HCEC 1CT (cell line): ENCODE measurements at regions not wholly inside any gene's neighbourhood (a gene's known extent, or its start where the extent isn't known, plus 50 kb on each side); places are given as distances from the start of the nearest gene placed in this dataset.
"Not testable (repeated sequence)": the region's sequence is repeated elsewhere in the genome, so short reads cannot be mapped to it uniquely, and the experiment has no call there.

Experiments used
- DNase-seq: peaks from one replicate; pipeline ENCODE4 v3.0.0-alpha.2; 2017

DNA sequence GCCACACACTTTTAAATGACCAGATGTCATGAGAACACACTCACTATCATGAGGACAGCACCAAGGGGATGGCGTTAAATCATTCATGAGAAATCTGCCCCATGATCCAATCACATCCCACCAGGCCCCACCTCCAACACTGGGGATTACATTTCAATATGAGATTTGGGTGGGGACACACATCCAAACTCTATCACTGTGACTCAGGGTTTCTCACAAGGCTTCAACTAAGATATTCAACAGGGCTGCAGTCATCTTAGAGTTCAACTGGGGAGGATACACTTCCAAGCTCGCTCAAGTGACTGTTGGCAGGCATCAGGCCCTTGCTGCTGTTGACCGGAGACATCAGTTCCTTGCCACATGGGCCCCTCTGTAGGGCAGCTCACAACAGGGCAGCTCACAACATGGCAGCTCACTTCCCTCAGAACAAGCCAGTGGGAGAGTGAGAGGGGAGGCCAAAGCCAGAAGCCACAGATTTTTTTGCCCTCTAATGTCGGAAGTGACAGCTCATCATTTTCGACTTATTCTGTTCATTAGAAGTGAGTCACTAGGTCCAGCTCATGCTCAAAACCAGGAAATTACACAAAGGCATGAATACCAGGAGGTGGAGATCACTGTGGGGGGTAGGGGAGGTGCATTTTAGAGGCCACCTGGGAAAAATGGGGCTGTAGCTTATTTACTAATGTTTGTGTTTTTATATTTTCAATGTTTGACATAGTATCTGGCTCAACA is 50.8 kb upstream of the PTHLH start:
- DNase-seq: peak; percentile 96

DNA sequence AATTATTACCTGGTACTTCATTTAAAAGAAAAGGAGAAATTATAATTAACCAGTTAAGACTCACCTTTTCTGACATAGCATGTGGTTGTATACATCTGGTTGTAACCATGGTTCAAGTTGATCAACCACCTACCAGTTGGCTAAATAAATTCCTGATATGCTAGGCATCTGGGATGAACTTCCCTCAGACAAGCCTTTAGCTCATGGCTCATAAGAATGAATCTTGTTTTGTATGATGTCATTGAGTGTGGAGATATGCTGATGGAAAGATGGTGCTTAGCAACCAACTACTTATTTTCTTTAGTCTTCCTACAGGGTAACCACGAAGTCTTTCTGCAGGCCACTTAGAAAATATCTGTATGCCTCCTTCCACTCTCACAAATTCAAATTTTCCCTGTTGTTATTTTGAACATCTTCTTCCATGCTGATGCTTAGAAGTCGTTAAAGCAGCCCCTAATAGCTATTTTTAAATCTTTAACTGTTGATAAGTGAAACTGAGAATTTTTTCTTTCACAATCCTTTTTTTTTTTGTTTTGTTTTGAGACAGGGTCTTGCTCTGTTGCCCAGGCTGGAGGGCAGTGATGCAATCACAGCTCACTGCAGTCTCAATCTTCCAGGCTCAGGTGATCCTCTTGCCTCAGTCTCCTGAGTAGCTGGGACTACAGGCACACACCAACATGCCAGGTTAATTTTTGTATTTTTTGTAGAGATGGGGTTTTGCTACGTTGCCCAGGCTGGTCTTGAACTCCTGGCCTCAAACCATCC is 51.9 kb upstream of the PTHLH start:
- DNase-seq: peak; percentile 74

DNA sequence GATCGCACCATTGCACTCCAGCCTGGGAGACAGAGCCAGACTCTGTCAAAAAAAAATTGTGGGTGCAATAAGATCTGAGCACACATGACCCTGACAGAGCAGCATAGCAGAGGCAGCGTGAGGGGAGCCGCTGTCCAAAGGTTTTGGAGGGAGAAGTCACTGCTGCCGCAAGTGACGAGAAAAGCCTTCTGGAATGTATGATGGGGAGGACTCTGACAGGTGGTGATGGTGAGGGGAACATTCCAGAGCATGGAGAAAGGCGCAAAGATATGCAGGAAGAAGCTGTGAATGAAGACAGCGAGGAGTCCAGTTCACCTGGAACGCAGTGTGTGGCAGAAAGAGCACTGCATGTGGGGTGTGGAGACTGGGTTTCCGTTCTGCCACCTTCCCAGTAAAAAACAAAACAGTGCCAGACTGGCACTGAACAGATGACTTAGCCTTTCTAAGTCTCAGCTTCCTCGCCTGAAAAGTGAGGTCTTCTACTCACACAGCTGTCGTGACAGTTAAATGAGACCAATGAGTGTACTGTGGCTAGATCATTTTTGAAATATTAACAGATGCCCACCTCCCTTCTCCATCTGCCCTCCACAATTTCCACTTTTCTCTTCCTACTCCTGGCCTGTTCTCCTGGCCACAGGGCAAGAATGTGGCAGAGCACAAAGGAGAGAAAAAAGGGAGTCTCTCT is 53.4 kb upstream of the PTHLH start:
- no peak for DNase-seq

DNA sequence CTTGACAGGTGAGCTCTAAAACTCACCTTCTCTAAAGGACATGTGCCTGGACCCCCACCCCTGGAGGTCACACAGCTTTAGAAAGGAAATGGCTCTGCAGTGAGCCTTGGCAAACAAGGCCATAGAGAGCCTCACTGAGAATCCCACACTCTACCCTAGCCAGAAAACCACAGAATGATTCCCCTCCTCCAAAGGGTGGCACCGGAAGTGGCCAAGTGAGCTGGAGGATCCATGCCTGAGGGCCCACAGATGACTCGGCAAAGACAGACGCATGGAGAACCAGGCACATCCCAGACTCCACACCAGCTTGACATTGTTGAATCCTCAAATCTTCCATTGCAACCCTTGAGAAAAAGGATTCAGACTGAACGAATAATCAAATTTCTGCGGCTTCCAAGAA is 54.2 kb upstream of the PTHLH start:
- DNase-seq: no peak

DNA sequence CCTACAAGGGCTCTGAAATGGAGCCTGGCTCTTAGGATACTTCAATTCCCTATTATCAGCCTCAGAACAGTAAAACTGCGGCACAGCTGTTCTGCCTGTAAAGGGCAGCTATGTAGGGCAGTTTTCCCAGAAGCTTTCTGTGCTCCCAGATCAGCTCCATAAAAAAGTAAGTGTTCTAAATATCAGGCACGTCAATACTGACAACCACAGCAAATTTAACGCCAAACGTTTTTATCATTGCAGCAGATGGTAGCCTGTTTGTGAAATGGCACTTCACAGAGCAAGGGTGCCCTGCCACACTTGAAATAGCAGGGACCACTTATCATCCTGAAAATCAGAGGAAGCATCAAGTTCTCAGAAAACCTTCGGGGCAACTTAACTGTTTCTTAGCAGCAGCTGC is 54.8 kb upstream of the PTHLH start:
- no peak for DNase-seq

DNA sequence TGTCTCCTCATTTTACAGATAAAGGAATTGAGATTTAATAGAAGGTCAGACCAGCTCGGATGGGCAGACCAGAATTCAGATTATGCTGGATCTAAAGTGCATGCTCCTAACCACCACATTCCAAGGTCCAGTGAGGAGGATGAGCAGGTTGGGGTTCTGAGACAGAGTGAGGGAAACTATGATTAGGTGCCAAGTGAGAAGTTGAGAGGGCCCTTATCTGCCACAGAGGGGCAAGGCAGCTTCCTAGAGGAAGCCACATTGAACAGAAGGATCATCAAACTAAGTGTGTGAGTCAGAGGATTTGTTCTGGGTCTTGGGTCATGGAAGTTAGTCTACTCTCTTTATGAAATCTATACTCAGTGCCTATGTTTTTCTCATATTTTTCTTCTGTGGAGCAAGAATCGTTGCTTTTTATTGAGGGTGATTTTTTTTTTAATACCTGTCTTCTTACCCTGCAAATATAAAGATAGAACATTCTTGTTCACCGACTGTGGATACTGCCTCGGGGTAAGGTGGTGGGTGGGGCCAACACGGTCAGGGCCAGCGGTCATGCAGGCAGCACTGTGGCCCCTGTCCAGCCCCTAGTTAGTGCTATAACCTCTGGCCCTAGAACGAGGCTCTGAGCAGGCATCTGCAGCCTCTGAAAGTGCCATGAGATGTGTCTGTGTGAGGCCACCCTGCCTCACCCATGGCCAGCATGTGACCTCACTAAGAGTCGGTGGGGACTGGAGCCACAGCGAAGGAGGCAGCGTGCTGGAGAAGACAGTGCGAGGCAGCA is 55.6 kb upstream of the PTHLH start:
- peak; percentile 30 for DNase-seq

DNA sequence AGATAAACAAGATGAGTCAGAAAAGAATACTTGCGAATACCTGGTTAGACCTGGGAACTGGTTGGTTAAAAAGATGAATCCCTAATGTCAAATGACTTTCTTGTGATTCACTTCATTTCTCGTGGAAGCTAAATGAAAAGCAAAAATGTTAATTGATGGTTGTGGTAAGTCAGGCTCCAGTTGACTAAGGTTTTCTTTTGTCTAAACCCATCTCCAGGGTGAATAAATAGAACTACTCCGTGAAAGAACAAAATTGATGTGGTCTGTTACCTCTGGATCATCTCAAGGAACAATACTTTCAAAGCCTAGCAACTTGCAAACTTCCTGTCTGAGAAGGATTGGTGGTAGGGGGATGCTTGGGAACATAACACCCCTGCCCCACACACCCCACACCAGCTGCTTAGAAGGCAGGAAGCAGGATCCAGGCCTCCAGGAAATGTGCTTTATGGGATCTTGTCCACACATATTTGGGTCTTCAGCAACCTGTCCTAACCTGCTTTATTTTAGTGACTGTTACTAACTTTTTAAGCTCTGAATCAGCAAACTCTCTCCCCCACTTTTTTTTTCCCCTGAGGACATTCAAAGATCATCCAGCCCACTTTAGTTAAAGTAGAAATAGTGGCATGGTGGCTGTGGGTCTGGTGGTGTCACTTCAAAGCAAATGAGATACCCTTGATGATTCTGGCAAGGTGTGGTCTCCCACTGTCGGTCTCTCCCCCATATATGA is 60.4 kb upstream of the PTHLH start:
- DNase-seq: no peak

DNA sequence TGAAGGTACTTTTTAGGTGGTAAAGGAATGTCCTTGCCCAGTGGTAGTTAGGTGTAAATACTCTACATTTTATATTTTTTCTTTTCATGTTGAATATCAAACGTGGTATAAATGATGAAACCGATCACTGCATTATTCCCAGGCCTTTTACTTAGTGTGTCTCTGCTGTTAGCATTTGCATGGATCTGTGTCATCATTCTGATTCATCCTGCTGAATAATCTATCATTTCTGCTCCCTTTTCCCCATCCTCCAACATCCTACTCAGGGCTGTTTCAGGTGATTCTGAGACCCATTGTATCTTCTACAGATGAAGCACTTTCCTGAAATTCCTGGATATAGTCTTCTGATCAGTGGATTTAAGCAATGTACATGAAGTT is 61.0 kb upstream of the PTHLH start:
- peak; percentile 65 for DNase-seq

DNA sequence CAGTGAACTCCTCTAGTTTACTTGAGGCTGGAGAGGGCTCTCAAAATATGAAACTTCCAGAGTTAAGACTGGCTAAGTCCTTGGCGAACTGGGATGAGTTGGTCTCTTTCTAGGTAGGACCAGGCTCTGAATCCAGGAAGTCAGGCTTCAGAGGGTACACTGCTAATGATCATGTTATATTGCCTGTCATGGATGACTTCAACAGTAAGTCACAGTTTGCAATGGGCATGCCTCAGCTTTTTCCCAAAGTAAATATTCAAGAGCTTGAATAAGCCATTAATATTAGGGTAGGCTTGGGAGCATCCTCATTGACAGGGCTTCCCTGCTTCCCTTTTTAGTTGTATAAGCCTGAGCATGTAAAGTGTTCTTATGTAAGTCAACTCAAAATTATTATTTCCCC is 61.7 kb upstream of the PTHLH start:
- no peak for DNase-seq

DNA sequence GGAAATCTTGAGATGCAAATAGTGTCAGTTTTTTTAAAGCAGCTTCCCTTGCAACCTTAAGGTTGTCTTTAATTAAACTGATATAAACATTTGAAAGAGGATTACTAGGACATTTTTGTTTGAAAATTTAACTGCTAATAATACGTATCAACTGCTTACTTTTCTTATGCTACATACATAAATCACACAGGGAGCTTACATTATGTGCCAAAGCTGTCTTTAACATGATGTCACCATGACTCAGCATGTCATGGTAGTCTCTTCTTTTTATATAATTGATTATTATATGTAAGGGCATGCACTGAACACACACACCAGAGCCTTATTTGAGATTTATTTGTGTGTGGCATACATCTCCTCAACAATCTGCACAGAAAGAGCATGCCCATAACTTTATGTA is 63.0 kb upstream of the PTHLH start:
- DNase-seq: peak; percentile 76

DNA sequence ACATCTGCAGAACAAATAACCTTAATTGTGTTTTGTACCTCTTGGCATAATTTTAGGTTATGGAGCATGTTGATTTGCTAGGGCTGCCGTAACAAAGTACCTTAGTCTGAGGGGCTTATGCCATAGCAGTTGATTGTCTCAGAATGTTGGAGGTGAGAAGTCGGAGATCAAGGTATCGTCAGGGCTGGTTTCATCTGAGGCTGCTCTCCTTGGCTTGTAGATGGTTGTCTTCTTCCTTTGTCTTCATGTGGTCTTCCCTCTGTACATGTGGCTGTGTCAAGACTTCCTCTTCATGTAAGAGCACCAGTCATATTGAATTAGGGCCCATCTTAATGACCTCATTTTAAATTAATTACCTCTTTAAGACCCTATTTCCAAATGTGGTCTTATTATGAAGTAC is 64.4 kb upstream of the PTHLH start:
- no peak for DNase-seq

DNA sequence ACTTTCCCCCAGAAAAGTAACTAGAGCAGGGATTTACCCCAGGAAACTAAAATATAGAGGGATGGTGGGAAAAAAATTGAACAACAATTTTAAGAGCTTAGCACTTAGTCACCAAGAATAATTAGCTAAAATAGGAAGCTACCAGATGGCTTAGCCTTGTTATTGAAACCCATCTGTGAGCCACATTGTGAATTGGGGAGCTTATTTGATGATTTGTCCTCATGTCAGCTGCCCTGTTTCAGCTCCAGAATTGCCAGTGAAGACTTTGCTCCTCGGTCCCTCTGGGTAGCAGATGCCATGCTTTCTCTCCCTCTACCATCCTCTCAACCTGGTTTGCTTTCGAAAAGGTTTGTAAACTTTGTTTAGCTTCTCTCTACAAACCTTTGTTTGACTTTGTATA is 67.7 kb upstream of the PTHLH start:
- DNase-seq: no peak

DNA sequence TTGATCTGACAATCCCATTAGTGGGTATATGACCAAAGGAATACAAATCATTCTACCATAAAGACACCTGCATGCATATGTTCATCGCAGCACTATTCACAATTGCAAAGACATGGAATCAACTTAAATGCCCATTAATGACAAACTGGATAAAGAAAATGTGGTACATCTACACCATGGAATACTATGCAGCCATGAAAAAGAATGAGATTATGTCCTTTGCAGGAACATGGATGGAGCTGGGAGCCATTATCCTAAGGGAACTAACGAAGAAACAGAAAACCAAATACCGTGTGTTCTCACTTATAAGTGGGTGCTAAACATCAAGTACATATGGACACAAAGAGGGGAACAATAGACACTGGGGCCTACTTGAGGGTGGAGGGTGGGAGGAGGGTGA is 74.1 kb upstream of the PTHLH start:
- not testable (repeated sequence) for DNase-seq

DNA sequence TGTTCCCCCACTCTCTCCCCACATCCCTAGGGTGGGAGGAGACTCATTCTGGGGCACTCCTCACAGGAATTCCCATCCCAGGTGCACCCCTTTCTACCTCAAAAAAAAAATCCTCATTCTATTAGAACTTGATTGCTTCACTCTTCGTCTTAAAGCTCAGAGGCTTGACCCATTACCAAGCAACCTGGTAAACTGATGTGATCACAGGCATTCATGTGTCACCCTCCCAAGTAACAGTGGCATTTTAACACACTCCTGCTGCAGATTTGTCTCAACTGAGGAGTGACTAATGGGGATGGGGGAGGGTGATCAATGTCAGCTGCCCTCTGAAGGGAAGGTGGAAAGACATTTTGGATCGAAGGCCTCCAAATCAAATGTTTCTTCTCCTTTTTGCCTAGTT is 78.1 kb upstream of the PTHLH start:
- DNase-seq: no peak

DNA sequence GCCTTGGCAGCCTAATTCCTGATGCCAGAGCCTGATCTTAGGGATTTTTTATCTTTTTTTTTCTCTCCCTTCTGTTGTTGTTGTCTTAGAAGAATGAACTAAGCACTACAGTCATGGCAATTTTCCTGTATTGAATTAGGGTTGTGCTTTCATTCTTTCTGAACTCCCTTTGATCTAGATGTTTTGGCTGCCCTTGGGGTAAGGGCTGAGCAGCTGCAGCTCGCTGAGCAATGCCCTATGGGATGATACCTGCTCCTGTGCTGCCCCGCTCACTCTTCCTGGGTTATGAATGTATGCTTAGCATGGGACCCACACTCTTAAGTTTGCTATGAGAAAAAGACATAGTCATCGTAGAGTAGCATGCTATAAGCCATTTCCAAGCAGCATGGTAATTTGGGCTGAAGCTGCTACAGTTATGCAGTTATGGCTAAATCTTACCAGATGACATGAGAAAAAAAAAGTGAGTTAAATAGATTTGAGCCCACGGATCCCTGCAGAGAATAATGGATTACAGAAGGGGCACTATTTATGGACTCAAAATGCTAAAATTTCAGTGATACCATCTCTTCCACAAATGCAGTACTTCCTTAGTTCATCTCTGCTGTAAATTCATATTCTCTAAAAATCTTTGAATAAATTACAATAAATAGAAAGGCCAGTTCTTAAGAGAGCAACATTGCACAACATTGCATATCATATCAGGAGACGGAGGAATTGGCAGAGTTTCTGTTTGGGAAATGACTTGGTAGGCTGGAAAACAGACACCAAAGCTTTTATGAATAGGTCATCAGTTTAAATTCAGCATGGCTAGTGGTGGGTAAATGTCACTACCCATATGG is 79.2 kb upstream of the PTHLH start:
- no peak for DNase-seq

DNA sequence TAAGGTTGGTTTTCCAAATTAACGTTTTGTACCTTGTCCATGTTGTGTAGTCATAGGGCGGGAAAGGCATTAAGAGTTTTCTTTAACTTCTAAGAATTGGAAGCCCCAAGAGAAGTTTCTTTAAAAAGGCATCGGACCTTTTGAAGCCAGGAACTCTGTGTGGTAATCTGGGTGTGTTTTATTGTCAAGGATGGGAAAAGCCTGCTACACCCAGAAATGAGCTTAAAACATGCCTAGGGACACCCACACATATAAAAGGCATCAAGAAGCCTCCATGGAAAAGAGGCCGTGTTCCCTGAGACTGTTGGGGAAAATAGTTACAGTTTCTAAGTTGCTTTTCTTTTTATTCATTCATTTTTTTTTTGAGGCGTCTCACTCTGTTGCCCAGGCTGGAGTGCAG is 81.0 kb upstream of the PTHLH start:
- no peak for DNase-seq

DNA sequence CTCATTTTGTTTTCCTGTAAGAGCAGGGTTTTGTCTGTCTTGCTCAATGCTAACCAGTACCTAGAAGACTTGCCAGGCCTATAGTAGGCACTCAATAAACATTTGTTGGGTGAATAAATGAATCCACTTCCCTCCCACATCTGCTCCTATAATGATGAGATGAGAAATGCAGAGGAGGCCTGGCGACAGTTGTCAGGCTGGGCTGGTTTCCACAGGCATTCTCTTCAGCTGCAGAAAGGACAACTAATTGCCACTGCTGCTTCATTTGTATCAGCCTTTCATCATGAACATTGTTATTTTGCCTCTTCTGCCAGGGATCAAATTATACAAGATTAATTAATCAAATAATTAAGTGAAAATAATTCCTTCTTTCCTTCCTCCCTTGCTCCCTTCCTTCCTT is 82.0 kb upstream of the PTHLH start:
- DNase-seq: no peak

DNA sequence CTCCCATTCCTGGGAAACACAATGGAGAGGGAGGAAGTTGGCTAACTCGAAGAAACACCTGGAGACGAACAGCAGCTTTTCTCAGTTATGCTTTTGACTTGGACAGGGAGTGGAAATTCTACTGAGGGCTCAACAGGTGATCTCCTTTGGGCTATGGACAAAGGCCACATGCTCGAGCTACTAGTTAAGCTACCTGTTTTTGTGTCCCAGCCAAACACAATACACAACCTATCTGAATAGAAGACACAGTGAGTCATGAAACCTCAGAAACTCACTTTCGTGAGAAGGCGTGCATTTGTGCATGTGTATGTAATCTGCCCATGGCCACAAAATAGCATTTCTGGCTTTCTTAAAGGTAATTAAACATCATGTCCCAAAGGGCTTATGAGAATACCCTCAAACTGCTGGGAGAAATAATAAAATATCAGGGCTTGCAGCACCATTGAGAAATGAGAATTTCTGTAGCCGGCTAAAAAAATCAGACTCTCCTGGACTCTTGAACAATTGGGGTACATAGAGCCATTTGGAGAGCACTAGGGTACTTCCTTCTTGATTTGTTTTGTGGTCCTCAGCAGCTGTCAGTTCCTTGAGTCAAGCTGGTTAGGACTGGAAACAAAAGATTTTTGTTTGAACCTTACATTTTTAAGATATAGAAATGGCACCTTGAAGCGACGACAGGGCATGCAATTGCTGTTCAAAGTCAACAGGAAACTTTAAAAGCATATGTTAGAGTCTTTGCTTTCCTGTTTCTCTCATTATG is 85.5 kb upstream of the PTHLH start:
- DNase-seq: no peak

DNA sequence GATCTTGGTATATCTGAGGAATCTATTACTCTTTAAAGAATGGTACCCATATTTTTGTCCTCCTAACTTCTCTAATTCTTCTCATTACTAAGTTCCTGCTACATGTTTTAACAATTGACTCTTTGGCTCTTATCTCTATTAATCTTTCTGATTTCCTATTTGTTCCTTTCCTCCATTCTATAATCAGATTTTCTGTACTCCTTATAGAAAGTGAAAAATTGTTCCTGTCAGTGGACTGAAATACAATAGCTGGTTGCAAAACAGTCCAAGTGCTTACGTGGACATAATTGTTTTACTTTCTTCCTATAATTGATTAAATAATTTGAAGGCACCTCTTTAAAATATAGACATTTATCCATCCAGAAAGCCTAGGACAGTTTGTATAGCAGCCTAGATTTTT is 86.7 kb upstream of the PTHLH start:
- DNase-seq: no peak

DNA sequence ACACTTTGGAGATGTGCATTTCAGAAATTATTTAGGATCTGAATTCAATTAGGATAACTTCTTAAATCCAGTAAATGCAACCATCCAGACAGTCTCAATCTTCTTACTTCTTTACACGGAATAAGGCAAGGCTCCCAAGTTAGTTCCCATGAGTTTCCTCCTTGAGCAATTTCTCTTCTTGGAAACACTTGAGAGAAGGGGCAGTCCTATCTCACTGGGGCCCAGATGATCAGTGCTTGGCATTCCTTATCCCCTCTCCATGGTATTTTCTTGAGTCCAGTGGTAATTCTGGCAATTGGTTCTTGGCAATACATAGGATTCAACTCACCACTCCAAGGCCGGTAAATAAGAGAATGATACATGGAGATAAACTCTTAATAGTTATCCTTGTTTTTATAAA is 87.1 kb upstream of the PTHLH start:
- no peak for DNase-seq

DNA sequence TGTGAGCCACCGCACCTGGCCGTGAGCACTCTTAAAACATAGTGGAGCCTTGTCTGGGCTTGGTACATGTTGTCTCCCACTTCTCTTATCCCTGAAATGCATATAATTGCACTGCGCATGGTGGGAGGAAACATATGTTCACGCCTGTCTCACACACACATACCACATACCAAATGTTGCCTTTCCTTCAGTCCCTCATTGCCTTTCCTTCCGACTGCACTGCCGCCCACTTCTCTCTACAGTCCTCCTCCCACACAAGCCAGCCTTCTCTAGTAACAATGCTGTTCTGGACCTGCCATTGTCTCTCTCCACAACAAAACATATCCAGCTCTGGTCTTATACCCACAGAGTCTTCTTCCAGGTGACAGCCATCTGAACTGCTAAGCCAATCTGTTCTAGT is 88.3 kb upstream of the PTHLH start:
- DNase-seq: no peak
